WI38 (cell line): ENCODE measurements at regions not wholly inside any gene's neighbourhood (a gene's known extent, or its start where the extent isn't known, plus 50 kb on each side); places are given as distances from the start of the nearest gene placed in this dataset.

Experiments
- H3K4me3 ChIP-seq: 2 replicates; pipeline ENCODE4 v1.5.1; 2011; ENCODE audit warnings: low read depth, mild to moderate bottlenecking, control low read depth, low read length
- TF ChIP-seq, protein P1 (sequence below): IDR thresholded peaks from 2 replicates; pipeline ENCODE4 v1.5.1; 2012; ENCODE audit warnings: low read depth, mild to moderate bottlenecking, control low read depth, low read length

GRCh38 chr7:41910940-41911600 lies 208.2 kb upstream of the INHBA start:
- TF ChIP-seq, protein P1, sequence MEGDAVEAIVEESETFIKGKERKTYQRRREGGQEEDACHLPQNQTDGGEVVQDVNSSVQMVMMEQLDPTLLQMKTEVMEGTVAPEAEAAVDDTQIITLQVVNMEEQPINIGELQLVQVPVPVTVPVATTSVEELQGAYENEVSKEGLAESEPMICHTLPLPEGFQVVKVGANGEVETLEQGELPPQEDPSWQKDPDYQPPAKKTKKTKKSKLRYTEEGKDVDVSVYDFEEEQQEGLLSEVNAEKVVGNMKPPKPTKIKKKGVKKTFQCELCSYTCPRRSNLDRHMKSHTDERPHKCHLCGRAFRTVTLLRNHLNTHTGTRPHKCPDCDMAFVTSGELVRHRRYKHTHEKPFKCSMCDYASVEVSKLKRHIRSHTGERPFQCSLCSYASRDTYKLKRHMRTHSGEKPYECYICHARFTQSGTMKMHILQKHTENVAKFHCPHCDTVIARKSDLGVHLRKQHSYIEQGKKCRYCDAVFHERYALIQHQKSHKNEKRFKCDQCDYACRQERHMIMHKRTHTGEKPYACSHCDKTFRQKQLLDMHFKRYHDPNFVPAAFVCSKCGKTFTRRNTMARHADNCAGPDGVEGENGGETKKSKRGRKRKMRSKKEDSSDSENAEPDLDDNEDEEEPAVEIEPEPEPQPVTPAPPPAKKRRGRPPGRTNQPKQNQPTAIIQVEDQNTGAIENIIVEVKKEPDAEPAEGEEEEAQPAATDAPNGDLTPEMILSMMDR, result no peak
- no peak overlapping the region for H3K4me3 ChIP-seq

DNA sequence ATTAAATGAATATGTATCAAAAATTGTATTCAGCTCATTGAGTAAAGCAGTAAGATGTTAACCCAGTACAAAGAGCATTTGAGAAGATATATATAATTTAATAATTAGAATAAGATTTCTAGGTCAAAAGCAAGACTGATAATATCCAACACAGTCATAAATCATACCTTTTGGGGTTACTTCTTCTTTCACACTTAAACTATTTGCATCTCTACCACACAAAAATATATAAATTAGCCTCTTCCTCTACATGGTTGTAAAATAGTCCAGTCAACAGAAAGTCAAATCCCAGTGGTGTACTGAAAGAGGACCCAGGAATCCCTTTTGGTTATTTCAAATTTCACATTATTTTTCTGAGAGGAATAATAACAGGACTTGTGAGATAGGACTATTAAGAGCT lies 204.6 kb upstream of the INHBA start:
- TF ChIP-seq, protein P1, result no peak
- no peak overlapping the region for H3K4me3 ChIP-seq

GRCh38 chr7:41900532-41900931 lies 197.6 kb upstream of the INHBA start:
- H3K4me3 ChIP-seq, result no peak overlapping the region
- TF ChIP-seq, protein P1, result no peak

DNA sequence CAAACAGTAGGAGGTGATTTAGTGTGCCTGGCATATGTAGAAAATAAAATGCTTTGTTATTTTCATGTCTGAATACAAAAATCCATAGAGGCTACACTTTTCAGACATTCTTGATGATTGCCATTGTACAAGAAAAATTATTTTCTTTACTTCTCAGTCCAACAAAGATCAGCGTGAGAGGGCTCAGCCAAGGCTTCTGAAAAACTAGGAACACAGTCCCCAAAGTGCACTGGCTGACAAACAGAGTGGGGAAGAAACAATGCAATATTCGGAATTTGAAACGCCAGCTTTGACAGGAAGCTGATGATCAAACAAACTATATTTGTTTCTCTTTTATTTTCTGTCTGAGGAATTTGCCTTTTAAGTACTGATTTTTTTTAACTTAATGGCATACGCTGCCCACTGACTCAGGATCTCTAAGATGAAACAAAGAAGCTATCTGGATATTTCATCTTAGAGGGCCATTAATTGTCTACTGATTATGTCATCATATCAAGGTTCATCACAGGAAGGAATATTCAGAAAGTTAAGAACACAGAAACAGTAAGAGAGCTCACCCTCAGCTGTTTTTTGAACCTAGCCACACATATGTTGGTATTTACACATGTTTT lies 197.0 kb upstream of the INHBA start:
- TF ChIP-seq, protein P1, result no peak
- no peak overlapping the region for H3K4me3 ChIP-seq

DNA sequence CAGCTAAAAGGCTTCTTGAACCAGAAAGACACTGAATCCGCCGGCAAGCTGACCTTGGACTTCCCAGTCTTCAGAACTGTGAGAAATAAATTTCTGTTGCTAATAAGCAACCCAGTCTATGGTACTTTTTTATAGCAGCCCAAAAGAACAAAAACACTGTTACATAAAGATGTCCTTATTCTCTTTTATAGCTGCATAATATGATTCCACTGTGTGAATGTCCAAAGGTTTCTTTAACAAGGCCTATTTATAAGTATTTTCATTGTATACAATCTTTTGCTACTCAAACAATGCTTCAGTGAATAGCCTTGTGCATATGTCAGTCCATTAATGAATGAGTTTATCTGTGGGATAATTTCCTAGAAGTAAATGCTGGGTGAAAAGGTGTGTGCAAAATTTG lies 190.8 kb upstream of the INHBA start:
- no peak overlapping the region for H3K4me3 ChIP-seq
- TF ChIP-seq, protein P1, result no peak

- H3K4me3 ChIP-seq, result no peak overlapping the region
- TF ChIP-seq, protein P1, result 0 out of 2 replicates have a peak, but pooled peaks have one; percentile 10
These were observed 189.6 kb upstream of the INHBA start for GRCh38 chr7:41892356-41893100.

- TF ChIP-seq, protein P1, result no peak
- no peak overlapping the region for H3K4me3 ChIP-seq
These were observed 189.1 kb upstream of the INHBA start for GRCh38 chr7:41891950-41892349.
